ENCODE measurements at regions not wholly inside any gene's neighbourhood (a gene's known extent, or its start where the extent isn't known, plus 50 kb on each side); places are given as distances from the start of the nearest gene placed in this dataset.

GRCh38 chrX:39000802-39001201 lies 199.5 kb downstream of the MID1IP1 start:
- TF ChIP-seq EGR1 (IDR thresholded peaks at IDR 0.05) (no peak), ZBTB7A (IDR thresholded peaks at IDR 0.05; ENCODE audit: low read depth) (no peak)

- no peak for TF ChIP-seq TCF12 (IDR thresholded peaks at IDR 0.05; ENCODE audit: low read depth)
- no peak for TF ChIP-seq EP300 (IDR thresholded peaks at IDR 0.05; ENCODE audit: borderline replicate concordance)
- no peak for TF ChIP-seq ZBTB7A (IDR thresholded peaks at IDR 0.05; ENCODE audit: low read depth)
- TF ChIP-seq, protein P1, sequence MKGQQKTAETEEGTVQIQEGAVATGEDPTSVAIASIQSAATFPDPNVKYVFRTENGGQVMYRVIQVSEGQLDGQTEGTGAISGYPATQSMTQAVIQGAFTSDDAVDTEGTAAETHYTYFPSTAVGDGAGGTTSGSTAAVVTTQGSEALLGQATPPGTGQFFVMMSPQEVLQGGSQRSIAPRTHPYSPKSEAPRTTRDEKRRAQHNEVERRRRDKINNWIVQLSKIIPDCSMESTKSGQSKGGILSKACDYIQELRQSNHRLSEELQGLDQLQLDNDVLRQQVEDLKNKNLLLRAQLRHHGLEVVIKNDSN (IDR thresholded peaks at IDR 0.05): no peak
- no peak for TF ChIP-seq TEAD4 (IDR thresholded peaks at IDR 0.05)
- TF ChIP-seq, protein P2, sequence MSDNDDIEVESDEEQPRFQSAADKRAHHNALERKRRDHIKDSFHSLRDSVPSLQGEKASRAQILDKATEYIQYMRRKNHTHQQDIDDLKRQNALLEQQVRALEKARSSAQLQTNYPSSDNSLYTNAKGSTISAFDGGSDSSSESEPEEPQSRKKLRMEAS (IDR thresholded peaks at IDR 0.05): no peak
- TF ChIP-seq CREB1 (IDR thresholded peaks at IDR 0.05; ENCODE audit: low read depth): no peak
- TF ChIP-seq FOXM1 (IDR thresholded peaks at IDR 0.05; ENCODE audit: borderline replicate concordance, low read depth): no peak
- TF ChIP-seq YY1 (IDR thresholded peaks at IDR 0.05; ENCODE audit: low read depth): no peak
- no peak for TF ChIP-seq CEBPB (IDR thresholded peaks at IDR 0.05)
- TF ChIP-seq, protein P3, sequence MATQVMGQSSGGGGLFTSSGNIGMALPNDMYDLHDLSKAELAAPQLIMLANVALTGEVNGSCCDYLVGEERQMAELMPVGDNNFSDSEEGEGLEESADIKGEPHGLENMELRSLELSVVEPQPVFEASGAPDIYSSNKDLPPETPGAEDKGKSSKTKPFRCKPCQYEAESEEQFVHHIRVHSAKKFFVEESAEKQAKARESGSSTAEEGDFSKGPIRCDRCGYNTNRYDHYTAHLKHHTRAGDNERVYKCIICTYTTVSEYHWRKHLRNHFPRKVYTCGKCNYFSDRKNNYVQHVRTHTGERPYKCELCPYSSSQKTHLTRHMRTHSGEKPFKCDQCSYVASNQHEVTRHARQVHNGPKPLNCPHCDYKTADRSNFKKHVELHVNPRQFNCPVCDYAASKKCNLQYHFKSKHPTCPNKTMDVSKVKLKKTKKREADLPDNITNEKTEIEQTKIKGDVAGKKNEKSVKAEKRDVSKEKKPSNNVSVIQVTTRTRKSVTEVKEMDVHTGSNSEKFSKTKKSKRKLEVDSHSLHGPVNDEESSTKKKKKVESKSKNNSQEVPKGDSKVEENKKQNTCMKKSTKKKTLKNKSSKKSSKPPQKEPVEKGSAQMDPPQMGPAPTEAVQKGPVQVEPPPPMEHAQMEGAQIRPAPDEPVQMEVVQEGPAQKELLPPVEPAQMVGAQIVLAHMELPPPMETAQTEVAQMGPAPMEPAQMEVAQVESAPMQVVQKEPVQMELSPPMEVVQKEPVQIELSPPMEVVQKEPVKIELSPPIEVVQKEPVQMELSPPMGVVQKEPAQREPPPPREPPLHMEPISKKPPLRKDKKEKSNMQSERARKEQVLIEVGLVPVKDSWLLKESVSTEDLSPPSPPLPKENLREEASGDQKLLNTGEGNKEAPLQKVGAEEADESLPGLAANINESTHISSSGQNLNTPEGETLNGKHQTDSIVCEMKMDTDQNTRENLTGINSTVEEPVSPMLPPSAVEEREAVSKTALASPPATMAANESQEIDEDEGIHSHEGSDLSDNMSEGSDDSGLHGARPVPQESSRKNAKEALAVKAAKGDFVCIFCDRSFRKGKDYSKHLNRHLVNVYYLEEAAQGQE (IDR thresholded peaks at IDR 0.05; ENCODE audit: low read depth): no peak
- TF ChIP-seq RAD21 (IDR thresholded peaks at IDR 0.05; ENCODE audit: low read depth): no peak
Observed at GRCh38 chrX:39002466-39002865, 201.2 kb downstream of the MID1IP1 start.

DNA sequence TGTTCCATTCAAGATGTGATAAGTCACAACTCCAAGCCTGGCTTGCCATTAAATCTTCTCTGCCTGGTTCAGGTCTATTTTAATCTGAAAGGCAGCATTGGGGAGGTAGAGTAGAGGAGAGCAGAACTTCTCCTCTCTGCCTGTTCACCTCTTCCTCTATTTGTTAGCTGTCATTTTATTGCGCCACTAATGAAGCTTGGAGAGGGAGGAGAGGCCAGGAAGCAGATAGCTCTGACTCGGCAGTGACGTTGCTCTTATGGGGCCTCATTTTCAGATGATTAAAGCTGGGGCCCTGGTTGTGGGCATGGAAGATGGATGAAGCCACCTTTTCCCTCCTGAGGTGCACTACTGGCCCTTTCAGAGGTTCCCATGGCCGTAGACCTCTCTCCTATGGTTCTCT lies 207.3 kb downstream of the MID1IP1 start:
- TF ChIP-seq, protein P1 (IDR thresholded peaks at IDR 0.05): no peak
- no peak for TF ChIP-seq CREB1 (IDR thresholded peaks at IDR 0.05; ENCODE audit: low read depth)
- no peak for TF ChIP-seq TCF12 (IDR thresholded peaks at IDR 0.05; ENCODE audit: low read depth)
- TF ChIP-seq NFIC (IDR thresholded peaks at IDR 0.05): no peak
- TF ChIP-seq YY1 (IDR thresholded peaks at IDR 0.05; ENCODE audit: low read depth): no peak
- TF ChIP-seq, protein P2 (IDR thresholded peaks at IDR 0.05): no peak
- TF ChIP-seq TAF1 (IDR thresholded peaks at IDR 0.05; ENCODE audit: low read depth): no peak
- TF ChIP-seq EP300 (IDR thresholded peaks at IDR 0.05; ENCODE audit: borderline replicate concordance): no peak
- TF ChIP-seq CEBPB (IDR thresholded peaks at IDR 0.05): no peak
- no peak for TF ChIP-seq EGR1 (IDR thresholded peaks at IDR 0.05)

GRCh38 chrX:39011454-39012221 lies 210.4 kb downstream of the MID1IP1 start:
- TF ChIP-seq CEBPB (IDR thresholded peaks at IDR 0.05): no peak
- TF ChIP-seq EP300 (IDR thresholded peaks at IDR 0.05; ENCODE audit: borderline replicate concordance): no peak
- TF ChIP-seq CREB1 (IDR thresholded peaks at IDR 0.05; ENCODE audit: low read depth): no peak
- TF ChIP-seq, protein P2 (IDR thresholded peaks at IDR 0.05): no peak

DNA sequence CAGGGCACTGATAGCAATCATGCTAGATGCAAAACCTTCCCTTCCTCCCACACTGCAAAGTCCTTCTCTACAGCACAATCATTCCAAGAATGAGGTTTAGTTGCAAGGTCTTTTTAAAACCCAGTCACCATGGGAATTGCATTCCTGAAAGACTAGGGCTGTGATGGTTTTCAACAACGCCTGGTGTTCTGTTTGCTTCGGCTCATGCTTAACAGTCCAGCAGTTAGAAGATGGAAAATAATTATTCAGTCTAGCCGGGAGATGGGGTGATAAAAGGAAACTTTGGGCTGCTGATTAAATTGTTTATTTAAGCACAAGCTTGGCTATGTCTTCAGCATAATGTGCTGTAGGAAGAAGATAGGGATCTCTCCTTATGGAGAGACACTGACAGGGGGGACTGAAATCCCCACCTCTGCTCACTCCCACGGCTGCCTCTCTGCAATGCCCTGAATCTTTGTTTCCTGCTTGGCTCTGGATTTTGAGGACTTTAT lies 211.4 kb downstream of the MID1IP1 start:
- TF ChIP-seq EGR1 (IDR thresholded peaks at IDR 0.05): no peak
- TF ChIP-seq, protein P3 (IDR thresholded peaks at IDR 0.05; ENCODE audit: low read depth): no peak
- TF ChIP-seq YY1 (IDR thresholded peaks at IDR 0.05; ENCODE audit: low read depth): no peak
- TF ChIP-seq TAF1 (IDR thresholded peaks at IDR 0.05; ENCODE audit: low read depth): no peak
- no peak for TF ChIP-seq TEAD4 (IDR thresholded peaks at IDR 0.05)
- no peak for TF ChIP-seq EP300 (IDR thresholded peaks at IDR 0.05; ENCODE audit: borderline replicate concordance)
- TF ChIP-seq TCF12 (IDR thresholded peaks at IDR 0.05; ENCODE audit: low read depth): no peak
- no peak for TF ChIP-seq FOXM1 (IDR thresholded peaks at IDR 0.05; ENCODE audit: borderline replicate concordance, low read depth)
- TF ChIP-seq, protein P2 (IDR thresholded peaks at IDR 0.05): no peak
- no peak for TF ChIP-seq RAD21 (IDR thresholded peaks at IDR 0.05; ENCODE audit: low read depth)
- TF ChIP-seq CEBPB (IDR thresholded peaks at IDR 0.05): no peak
- TF ChIP-seq CREB1 (IDR thresholded peaks at IDR 0.05; ENCODE audit: low read depth): no peak
- TF ChIP-seq NFIC (IDR thresholded peaks at IDR 0.05): no peak
- TF ChIP-seq ZBTB7A (IDR thresholded peaks at IDR 0.05; ENCODE audit: low read depth): no peak
- TF ChIP-seq, protein P1 (IDR thresholded peaks at IDR 0.05): no peak

Data from Ishikawa (cell line).